ENCODE measurements at regions not wholly inside any gene's neighbourhood (a gene's known extent, or its start where the extent isn't known, plus 50 kb on each side); places are given as distances from the start of the nearest gene placed in this dataset.

DNA sequence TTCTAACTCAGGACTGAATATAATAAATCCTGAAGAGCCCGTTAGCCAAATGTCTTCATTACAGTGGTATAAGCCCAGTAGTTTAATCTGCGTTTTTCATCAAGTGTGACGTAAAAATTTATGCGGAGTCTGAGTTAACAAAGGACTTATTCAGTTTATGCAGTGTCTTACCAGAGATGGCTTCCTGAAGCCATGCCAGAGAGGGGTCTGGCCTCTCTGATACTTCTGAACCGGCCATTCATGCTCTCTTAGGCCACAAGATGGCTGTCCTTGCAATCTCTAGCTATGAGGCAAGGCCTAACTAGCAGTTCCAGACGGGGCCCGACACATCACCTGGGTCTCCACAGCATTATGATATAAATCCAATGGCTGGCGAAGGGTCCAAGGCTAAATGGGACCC is 101.4 kb downstream of the TEX35 start:
- TF ChIP-seq, protein P1, sequence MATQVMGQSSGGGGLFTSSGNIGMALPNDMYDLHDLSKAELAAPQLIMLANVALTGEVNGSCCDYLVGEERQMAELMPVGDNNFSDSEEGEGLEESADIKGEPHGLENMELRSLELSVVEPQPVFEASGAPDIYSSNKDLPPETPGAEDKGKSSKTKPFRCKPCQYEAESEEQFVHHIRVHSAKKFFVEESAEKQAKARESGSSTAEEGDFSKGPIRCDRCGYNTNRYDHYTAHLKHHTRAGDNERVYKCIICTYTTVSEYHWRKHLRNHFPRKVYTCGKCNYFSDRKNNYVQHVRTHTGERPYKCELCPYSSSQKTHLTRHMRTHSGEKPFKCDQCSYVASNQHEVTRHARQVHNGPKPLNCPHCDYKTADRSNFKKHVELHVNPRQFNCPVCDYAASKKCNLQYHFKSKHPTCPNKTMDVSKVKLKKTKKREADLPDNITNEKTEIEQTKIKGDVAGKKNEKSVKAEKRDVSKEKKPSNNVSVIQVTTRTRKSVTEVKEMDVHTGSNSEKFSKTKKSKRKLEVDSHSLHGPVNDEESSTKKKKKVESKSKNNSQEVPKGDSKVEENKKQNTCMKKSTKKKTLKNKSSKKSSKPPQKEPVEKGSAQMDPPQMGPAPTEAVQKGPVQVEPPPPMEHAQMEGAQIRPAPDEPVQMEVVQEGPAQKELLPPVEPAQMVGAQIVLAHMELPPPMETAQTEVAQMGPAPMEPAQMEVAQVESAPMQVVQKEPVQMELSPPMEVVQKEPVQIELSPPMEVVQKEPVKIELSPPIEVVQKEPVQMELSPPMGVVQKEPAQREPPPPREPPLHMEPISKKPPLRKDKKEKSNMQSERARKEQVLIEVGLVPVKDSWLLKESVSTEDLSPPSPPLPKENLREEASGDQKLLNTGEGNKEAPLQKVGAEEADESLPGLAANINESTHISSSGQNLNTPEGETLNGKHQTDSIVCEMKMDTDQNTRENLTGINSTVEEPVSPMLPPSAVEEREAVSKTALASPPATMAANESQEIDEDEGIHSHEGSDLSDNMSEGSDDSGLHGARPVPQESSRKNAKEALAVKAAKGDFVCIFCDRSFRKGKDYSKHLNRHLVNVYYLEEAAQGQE (IDR thresholded peaks at IDR 0.05): no peak
- TF ChIP-seq, protein P2, sequence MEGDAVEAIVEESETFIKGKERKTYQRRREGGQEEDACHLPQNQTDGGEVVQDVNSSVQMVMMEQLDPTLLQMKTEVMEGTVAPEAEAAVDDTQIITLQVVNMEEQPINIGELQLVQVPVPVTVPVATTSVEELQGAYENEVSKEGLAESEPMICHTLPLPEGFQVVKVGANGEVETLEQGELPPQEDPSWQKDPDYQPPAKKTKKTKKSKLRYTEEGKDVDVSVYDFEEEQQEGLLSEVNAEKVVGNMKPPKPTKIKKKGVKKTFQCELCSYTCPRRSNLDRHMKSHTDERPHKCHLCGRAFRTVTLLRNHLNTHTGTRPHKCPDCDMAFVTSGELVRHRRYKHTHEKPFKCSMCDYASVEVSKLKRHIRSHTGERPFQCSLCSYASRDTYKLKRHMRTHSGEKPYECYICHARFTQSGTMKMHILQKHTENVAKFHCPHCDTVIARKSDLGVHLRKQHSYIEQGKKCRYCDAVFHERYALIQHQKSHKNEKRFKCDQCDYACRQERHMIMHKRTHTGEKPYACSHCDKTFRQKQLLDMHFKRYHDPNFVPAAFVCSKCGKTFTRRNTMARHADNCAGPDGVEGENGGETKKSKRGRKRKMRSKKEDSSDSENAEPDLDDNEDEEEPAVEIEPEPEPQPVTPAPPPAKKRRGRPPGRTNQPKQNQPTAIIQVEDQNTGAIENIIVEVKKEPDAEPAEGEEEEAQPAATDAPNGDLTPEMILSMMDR (IDR thresholded peaks at IDR 0.05; ENCODE audit: low read depth, low read length, missing input control): no peak
- TF ChIP-seq JUND (IDR thresholded peaks at IDR 0.05) (no peak), TAF1 (conservative IDR thresholded peaks at IDR 0.05) (no peak)
- TF ChIP-seq, protein P3, sequence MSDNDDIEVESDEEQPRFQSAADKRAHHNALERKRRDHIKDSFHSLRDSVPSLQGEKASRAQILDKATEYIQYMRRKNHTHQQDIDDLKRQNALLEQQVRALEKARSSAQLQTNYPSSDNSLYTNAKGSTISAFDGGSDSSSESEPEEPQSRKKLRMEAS (IDR thresholded peaks at IDR 0.05): no peak
- TF ChIP-seq, protein P4, sequence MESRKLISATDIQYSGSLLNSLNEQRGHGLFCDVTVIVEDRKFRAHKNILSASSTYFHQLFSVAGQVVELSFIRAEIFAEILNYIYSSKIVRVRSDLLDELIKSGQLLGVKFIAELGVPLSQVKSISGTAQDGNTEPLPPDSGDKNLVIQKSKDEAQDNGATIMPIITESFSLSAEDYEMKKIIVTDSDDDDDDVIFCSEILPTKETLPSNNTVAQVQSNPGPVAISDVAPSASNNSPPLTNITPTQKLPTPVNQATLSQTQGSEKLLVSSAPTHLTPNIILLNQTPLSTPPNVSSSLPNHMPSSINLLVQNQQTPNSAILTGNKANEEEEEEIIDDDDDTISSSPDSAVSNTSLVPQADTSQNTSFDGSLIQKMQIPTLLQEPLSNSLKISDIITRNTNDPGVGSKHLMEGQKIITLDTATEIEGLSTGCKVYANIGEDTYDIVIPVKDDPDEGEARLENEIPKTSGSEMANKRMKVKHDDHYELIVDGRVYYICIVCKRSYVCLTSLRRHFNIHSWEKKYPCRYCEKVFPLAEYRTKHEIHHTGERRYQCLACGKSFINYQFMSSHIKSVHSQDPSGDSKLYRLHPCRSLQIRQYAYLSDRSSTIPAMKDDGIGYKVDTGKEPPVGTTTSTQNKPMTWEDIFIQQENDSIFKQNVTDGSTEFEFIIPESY (IDR thresholded peaks at IDR 0.05): no peak
